ENCODE measurements at regions not wholly inside any gene's neighbourhood (a gene's known extent, or its start where the extent isn't known, plus 50 kb on each side); places are given as distances from the start of the nearest gene placed in this dataset.

GRCh38 chrX:150005027-150005426 lies 66.7 kb upstream of the EOLA2 start:
- no peak for TF ChIP-seq POLR2A (IDR thresholded peaks at IDR 0.05)
- TF ChIP-seq, protein P1, sequence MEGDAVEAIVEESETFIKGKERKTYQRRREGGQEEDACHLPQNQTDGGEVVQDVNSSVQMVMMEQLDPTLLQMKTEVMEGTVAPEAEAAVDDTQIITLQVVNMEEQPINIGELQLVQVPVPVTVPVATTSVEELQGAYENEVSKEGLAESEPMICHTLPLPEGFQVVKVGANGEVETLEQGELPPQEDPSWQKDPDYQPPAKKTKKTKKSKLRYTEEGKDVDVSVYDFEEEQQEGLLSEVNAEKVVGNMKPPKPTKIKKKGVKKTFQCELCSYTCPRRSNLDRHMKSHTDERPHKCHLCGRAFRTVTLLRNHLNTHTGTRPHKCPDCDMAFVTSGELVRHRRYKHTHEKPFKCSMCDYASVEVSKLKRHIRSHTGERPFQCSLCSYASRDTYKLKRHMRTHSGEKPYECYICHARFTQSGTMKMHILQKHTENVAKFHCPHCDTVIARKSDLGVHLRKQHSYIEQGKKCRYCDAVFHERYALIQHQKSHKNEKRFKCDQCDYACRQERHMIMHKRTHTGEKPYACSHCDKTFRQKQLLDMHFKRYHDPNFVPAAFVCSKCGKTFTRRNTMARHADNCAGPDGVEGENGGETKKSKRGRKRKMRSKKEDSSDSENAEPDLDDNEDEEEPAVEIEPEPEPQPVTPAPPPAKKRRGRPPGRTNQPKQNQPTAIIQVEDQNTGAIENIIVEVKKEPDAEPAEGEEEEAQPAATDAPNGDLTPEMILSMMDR (IDR thresholded peaks at IDR 0.05), result no peak

Measured in adrenal gland (tissue), 5 donors.